GM12865 (cell line): ENCODE measurements at regions not wholly inside any gene's neighbourhood (a gene's known extent, or its start where the extent isn't known, plus 50 kb on each side); places are given as distances from the start of the nearest gene placed in this dataset.

ENCODE experiments used
- DNase-seq: peaks from one replicate; pipeline ENCODE4 v3.0.0; 2010; ENCODE audit warnings: low read depth
- H3K4me3 ChIP-seq: 2 replicates; pipeline ENCODE4 v1.5.1; 2011; ENCODE audit warnings: mild to moderate bottlenecking, low read depth, low read length, control low read depth
- CTCF ChIP-seq: IDR thresholded peaks from 2 replicates; pipeline ENCODE4 v1.5.1; 2011; ENCODE audit warnings: low read length, control low read depth, low read depth, inconsistent platforms; ENCODE audit not compliant: insufficient read depth; ENCODE audit errors: missing control alignments

- DNase-seq, result no peak
- H3K4me3 ChIP-seq, result no peak overlapping the region
- TF ChIP-seq CTCF, result no peak
Measured at GRCh38 chr5:14953075-14953607, 81.6 kb upstream of the ANKH start.

GRCh38 chr5:14948383-14948782 is 76.8 kb upstream of the ANKH start:
- TF ChIP-seq CTCF, result no peak
- DNase-seq, result no peak
- no peak overlapping the region for H3K4me3 ChIP-seq

GRCh38 chr5:14946815-14947620 is 75.4 kb upstream of the ANKH start:
- DNase-seq, result peak; percentile 49
- no peak overlapping the region for H3K4me3 ChIP-seq

GRCh38 chr5:14945450-14945849 is 73.9 kb upstream of the ANKH start:
- no peak for DNase-seq
- no peak overlapping the region for H3K4me3 ChIP-seq
- no peak for TF ChIP-seq CTCF

More at GRCh38 chr5:14946815-14947620, 75.4 kb upstream of the ANKH start:
- TF ChIP-seq CTCF, result peak; percentile 37

GRCh38 chr5:14944996-14945395 is 73.4 kb upstream of the ANKH start:
- no peak for TF ChIP-seq CTCF
- H3K4me3 ChIP-seq, result no peak overlapping the region
- DNase-seq, result no peak

- no peak for TF ChIP-seq CTCF
- DNase-seq, result no peak
- H3K4me3 ChIP-seq, result no peak overlapping the region
Measured at GRCh38 chr5:14944350-14944739, 72.8 kb upstream of the ANKH start.
